VCaP (cell line): ENCODE measurements at regions not wholly inside any gene's neighbourhood (a gene's known extent, or its start where the extent isn't known, plus 50 kb on each side); places are given as distances from the start of the nearest gene placed in this dataset.
A peak's percentile ranks its signal among the peaks of the same experiment; 100 is the strongest.

Experiments
- H3K27ac ChIP-seq: fragments of 450-650 bp; 2 replicates; pipeline ENCODE4 v1.5.1; 2017
- CTCF ChIP-seq: fragments of 450-650 bp; conservative IDR thresholded peaks from 2 replicates; pipeline ENCODE4 v1.5.1; 2017; ENCODE audit warnings: mild to moderate bottlenecking, moderate library complexity

GRCh38 chr4:68744368-68744767, 71.4 kb upstream of the UGT2B10 start:
- no peak for TF ChIP-seq CTCF
- peak overlapping the region; percentile 79 for H3K27ac ChIP-seq

GRCh38 chr4:68748181-68748991, 67.4 kb upstream of the UGT2B10 start:
- no peak for TF ChIP-seq CTCF
- H3K27ac ChIP-seq: peak overlapping the region; percentile 51

DNA sequence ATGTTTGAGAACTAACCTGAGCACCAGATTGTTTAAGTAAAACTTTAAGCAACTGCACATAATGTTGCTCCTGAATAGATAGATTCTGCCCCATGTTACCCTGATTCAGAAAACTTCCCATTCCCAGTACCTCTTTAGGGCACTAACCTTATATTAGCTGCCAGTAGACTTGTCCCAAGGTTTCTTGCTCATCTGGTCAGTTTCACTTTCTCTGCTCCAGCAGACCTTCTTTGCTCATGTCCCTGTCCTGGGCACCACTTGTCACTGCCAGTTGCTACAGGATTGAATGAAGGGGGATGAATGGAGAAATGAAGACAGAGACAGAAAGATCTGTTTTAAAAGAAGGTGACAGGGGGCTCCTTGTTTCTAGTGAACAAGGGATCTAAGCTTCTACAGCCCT, 65.2 kb upstream of the UGT2B10 start:
- no peak for TF ChIP-seq CTCF
- no peak overlapping the region for H3K27ac ChIP-seq

- no peak for TF ChIP-seq CTCF
- H3K27ac ChIP-seq: no peak overlapping the region
These were observed 64.7 kb upstream of the UGT2B10 start for GRCh38 chr4:68751138-68751537.

DNA sequence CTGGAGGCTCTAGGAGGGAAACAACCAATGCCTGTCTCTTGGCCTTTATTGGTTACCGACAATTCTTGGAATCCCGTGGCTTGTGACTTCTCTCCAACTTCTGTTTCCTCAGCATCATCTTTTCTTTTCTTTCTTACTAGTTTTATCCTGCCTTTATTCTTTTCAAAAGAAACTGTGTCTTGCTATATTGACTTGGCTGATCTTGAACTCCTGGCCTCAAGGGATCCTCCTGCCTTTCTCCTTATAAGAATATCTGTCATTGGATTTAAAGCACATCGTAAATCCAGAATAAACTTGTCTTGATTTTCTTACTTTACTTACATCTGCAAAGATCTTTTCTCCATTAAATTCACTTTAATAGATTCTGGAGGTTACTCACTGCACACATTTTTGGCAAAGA, 49.9 kb upstream of the UGT2B10 start:
- TF ChIP-seq CTCF: no peak
- no peak overlapping the region for H3K27ac ChIP-seq
